ENCODE measurements at regions not wholly inside any gene's neighbourhood (a gene's known extent, or its start where the extent isn't known, plus 50 kb on each side); places are given as distances from the start of the nearest gene placed in this dataset.

- no peak for DNase-seq
Observed at GRCh38 chr13:110773480-110773879, 60.0 kb downstream of the ING1 start.

DNA sequence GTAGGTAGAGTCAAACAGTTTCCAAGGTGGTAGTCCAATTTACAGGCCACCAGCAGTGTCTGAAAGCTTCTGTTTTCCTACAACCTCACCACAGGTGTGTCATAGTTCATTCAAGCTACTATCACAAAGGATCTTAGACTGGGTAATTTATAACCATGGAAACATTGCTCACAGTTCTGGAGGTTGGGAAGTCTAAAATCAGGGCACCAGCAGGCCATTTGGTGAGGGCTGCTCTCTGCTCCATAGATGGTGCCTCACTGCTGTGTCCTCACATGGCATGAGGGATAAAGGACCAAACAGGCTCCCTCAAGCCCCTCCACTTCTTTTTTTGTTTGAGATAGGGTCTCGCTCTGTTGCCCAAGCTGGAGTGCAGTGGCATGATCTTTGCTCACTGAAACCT lies 60.6 kb downstream of the ING1 start:
- no peak for DNase-seq

DNA sequence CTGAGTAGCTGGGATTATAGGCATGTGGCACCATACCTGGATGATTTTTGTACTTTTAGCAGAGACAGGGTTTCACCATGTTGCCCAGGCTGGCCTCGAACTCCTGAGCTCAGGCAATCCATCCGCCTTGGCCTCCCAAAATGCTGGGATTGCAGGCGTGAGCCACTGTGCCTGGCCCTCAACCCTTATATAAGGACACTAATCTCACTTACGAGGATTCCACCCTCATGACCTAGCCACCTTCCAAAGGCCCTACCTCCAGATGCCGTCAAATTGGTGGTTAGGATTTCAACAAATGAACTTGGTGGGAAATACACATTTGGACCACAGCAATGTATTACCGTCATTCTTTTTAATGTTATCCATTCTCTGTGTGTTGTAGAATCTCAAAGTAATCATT lies 61.0 kb downstream of the ING1 start:
- DNase-seq: no peak

DNA sequence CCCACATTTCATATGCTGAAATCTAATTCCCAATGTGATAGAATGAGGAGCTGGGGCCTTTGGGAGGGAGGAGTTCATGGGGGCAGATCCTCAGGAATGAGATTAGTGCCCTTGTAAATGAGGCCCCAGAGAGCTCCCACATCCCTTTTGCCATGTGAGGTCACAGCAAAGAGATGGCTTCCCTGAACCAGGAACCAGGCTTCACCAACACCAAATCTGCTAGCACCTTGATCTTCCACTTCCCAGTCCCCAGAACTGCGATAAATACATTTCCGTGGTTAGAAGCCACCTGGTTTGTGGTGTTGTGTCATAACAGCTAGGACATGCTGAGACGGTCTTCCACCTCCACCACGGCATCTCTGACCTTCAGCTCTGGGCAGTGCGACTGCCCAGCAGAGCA lies 62.1 kb downstream of the ING1 start:
- no peak for DNase-seq

- no peak for DNase-seq
Observed at GRCh38 chr13:110777251-110777820, 63.8 kb downstream of the ING1 start.

- no peak for DNase-seq
Observed at GRCh38 chr13:110779022-110779421, 65.5 kb downstream of the ING1 start.

DNA sequence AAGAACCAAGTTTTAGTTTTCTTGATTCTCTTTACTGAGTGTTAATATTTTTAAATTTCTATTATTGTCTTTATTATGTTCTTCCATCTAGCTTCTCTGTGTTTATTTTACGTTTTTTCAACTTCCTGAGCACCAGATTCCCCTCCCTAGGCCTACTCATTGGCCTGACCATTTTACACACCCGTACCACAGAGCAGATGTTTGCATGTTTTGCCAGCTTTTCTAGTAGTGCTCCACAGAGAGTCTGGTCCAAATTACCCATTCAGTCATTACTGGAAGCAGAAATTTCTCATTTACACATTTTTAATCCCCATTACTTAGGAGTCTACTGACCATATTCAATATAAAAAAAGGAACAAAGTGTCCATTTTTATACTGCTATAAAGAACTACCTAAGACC lies 66.9 kb downstream of the ING1 start:
- DNase-seq: no peak

DNA sequence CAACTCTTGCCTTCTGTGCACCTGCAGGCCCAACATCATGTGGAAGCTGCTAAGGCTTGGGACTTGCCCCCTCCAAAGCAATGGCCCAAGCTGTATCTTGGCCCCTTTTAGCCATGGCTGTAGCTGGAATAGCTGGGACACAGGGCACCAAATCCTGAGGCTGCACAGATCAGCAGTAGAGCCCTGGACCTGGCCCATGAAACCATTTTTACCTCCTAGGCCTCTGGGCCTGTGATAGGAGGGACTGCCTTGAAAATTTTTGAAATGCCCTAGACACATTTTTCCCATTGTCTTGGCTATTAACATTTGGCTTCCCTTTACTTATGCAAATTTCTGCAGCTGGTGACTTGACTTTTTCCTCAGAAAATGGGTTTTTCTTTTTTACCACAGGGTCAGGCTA lies 68.7 kb downstream of the ING1 start:
- DNase-seq: no peak

DNA sequence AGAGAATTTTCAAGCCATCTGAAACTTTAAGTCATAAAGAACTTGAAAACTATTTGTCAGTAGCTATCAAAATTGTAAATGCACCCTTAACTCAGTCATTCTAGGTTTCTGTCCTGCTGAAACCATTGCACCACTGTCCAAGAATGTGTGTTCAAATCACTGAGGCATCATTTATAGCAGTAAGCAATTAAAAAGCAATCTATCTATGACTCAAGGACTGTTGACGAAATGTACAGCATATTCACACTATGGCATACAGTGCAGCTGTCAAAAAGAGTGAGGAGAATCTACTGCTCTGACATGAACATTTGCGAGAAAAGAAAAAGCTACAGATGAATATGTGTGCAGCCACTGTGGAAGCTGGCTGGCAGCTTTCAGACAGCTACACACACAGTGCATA lies 71.2 kb downstream of the ING1 start:
- no peak for DNase-seq

- DNase-seq: no peak
Observed at GRCh38 chr13:110788778-110789177, 75.3 kb downstream of the ING1 start.

DNA sequence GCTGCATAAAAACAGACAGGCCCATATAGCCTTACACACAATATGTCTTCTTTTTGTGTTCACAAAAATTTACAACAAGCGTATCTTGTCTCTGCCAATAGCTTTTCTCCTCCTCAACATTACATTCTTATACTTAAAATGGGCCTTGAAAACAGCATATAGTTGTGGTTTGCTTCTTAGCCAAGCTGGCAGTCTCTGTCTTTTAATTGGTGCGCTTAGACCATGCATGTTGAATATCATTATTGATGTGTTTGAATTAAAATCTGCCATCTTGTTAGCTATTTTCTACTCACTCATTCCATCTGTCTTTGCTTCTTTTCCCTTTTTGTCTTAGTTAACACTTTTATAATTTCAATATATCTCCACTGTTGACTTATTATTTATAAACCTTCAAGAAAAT lies 76.4 kb downstream of the ING1 start:
- no peak for DNase-seq

GRCh38 chr13:110790371-110790770 lies 76.9 kb downstream of the ING1 start:
- no peak for DNase-seq

DNA sequence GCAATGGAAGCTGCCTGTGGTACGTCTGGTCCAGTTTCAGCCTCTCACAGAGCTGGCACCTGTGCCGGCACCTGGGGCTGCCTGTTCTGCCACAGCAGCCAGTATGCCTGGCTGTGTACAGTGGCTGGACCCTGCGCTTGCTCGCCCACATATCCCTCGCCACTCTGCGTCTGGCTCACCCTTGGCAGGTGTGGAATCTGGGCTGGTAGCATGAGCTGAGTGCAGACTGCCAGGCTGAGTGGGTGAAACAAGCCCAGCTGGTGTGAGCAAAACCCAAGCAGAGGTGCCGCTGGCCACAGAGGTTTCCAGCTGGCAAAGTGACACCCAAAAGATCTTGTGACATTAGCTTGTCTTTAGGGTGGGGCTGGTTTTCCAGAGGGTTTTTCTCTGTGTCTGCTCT lies 80.7 kb downstream of the ING1 start:
- DNase-seq: no peak

GRCh38 chr13:110797230-110797877 lies 83.9 kb downstream of the ING1 start:
- DNase-seq: no peak

GRCh38 chr13:110798081-110798994 lies 84.8 kb downstream of the ING1 start:
- DNase-seq: no peak

- peak; percentile 51 for DNase-seq
Observed at GRCh38 chr13:110799246-110800236, 86.0 kb downstream of the ING1 start.

DNA sequence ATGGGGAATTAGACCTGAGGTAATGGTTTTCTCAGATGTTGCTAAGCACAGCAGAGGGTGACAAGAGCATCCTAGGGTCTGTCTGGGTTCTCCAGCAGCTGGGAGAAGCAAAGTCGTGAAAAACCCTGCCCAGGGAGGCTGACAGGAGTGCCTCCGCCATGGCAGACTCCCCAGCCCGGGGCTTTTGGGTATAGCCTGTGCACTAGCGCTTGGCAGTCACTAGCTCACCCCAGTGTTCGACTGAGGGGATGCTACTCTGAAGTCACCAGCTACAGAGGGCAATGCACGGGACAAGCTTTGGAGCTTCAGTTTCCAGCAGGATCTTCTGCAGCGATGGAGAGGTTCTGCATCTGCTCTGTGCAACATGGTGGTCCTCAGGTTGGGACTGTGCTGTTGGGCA lies 87.5 kb downstream of the ING1 start:
- no peak for DNase-seq

- no peak for DNase-seq
Observed at GRCh38 chr13:110802260-110802659, 88.8 kb downstream of the ING1 start.

DNA sequence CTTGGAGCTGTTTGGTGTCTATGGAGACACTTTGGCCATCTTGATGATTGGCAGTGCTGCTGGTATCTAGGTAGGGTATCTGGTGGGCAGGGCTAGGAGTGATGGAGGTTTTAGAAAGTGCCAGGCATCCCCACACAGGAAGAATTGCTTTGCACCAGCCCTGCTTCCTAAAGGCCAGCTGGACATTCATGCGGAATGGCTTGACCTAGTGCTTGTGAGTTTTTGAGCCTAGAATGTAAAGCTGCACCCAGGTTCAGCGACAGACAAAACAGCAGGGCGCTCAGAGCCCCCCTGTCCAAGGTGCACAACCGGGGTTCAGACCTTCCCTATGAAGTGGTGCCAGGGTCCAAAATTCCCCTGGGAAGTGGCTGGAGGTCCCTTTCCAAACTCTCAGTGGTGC lies 93.1 kb downstream of the ING1 start:
- DNase-seq: no peak

GRCh38 chr13:110807546-110807945 lies 94.0 kb downstream of the ING1 start:
- no peak for DNase-seq

DNA sequence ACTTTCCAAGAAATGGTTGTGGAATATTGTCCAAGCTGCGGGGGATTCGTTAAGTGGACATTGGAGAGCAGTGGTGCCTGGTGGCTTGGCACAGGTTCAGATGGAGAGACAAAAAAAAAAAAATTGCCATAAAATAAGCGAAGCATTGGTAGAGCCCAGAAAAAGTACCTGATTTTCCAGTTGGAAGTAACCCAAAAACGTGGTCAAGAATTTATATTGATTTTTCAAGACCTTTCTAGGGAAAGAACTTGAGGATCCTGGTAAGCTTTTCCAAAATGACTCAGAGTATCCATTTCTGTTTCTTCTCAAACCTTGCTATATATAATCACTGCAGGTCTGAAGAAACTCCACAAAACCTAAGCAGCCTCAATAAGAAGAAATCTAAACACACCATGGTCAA lies 94.6 kb downstream of the ING1 start:
- no peak for DNase-seq

DNA sequence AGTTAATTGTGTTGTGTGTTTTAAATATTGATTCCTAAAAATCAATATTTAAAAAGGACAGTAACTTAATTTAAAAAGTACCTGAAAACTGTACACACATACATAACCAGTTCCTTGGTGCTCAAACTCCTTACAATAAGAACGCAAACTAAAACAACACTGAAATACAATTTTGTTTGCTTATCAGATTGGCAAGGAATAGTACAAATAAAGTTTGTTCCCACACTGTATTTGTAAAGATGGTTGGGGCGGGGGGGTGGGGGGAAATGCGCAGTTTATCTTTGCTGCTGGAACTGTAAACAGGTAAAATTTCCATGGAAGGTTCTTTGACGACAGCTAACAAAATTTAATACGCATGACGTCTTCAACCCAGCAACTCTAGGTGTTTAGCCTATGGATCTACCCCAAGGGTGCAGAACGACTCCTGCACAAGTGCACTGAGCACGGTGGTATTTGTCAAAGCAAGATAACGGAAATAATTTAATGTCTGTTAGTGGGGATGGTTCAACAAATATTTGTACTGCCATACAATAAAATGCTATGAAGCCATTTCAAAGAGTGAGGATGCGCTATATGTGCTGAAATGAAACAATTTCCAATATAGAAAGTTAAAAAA lies 96.5 kb downstream of the ING1 start:
- no peak for DNase-seq
